Gastroesophageal sphincter (tissue), 3 donors: ENCODE measurements at regions not wholly inside any gene's neighbourhood (a gene's known extent, or its start where the extent isn't known, plus 50 kb on each side); places are given as distances from the start of the nearest gene placed in this dataset.

Experiments
- EP300 ChIP-seq: sonication (generic); formaldehyde crosslinking; IDR thresholded peaks from one replicate; pipeline ENCODE4 v1.6.1; 2017; ENCODE audit warnings: antibody characterized with exemption, mild to moderate bottlenecking
- POLR2A ChIP-seq, 2 donors: fragments of 450-650 bp; IDR thresholded peaks; one replicate each; pipeline ENCODE4 v1.6.1; 2017; ENCODE audit warnings: antibody characterized with exemption in 2 of 2, mild to moderate bottlenecking in 2 of 2, moderate library complexity in 1 of 2
- POLR2AphosphoS5 ChIP-seq: sonication (generic); formaldehyde crosslinking; IDR thresholded peaks from one replicate; pipeline ENCODE4 v1.6.1; 2017; ENCODE audit warnings: antibody characterized with exemption
- TF ChIP-seq, protein P1 (sequence below), 4 experiments: fragments of 200-600 bp in 2 of 4; fragments of 450-650 bp in 2 of 4; sonication (generic) in 1 of 4; IDR thresholded peaks; one replicate each; pipeline ENCODE4 v1.5.1; 2017 to 2019; ENCODE audit warnings: antibody characterized with exemption in 4 of 4, mild to moderate bottlenecking in 2 of 4, moderate library complexity in 2 of 4

DNA sequence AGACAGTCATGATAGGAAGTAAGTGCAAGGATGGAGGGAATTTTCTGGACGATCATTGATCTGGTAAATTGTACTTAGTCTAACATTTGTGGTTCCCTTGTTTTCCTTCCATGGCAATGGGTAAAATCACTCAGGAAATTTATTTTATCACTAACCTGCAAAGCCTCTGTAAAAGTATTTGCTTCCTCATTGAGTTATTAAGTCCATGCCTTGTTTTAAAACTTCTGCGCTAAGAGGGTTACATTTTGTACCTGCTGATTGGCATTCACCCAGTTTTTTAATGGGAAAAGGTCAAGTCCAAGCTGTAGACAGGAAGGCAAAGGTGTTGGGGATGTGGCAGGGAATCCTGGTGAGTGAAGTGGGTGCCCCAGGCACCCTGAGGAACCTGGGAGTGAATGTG is 146.2 kb upstream of the NR2F2 start:
- TF ChIP-seq, protein P1, sequence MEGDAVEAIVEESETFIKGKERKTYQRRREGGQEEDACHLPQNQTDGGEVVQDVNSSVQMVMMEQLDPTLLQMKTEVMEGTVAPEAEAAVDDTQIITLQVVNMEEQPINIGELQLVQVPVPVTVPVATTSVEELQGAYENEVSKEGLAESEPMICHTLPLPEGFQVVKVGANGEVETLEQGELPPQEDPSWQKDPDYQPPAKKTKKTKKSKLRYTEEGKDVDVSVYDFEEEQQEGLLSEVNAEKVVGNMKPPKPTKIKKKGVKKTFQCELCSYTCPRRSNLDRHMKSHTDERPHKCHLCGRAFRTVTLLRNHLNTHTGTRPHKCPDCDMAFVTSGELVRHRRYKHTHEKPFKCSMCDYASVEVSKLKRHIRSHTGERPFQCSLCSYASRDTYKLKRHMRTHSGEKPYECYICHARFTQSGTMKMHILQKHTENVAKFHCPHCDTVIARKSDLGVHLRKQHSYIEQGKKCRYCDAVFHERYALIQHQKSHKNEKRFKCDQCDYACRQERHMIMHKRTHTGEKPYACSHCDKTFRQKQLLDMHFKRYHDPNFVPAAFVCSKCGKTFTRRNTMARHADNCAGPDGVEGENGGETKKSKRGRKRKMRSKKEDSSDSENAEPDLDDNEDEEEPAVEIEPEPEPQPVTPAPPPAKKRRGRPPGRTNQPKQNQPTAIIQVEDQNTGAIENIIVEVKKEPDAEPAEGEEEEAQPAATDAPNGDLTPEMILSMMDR (IDR thresholded peaks at IDR 0.05), result no peak
- TF ChIP-seq POLR2AphosphoS5, result no peak
- no peak for TF ChIP-seq POLR2A (IDR thresholded peaks at IDR 0.05)
- no peak for TF ChIP-seq EP300
